Left cardiac atrium (tissue), 4 donors: ENCODE measurements at regions not wholly inside any gene's neighbourhood (a gene's known extent, or its start where the extent isn't known, plus 50 kb on each side); places are given as distances from the start of the nearest gene placed in this dataset.
"Not testable (repeated sequence)": the region's sequence is repeated elsewhere in the genome, so short reads cannot be mapped to it uniquely, and the experiment has no call there.

ENCODE experiments used
- ATAC-seq, 2 donors: fragments of 200-7000 bp; cut with Tn5 transposase; one replicate each; pipeline ENCODE4 v1.9.1; 2020; ENCODE audit warnings: mild to moderate bottlenecking in 2 of 2, moderate library complexity in 2 of 2
- DNase-seq: peaks from one replicate; pipeline ENCODE4 v3.0.0-alpha.2; 2020
- intact Hi-C, 2 donors: fragments of 100-400 bp; cut with DNase I; formaldehyde crosslinking; loops; one replicate each; pipeline versions ENCODE4 v1.14.1 to v1.15.1; 2022 to 2023
- donor health status: DM: no; HTN: yes; CAD: no.
- donor health status: DM: no; HTN: yes; CAD: no; lungs with severe emphysema.
- donor health status: DM: yes; HTN: yes; CAD: no.
- donor health status: Dilated cardiomyopathy.

DNA sequence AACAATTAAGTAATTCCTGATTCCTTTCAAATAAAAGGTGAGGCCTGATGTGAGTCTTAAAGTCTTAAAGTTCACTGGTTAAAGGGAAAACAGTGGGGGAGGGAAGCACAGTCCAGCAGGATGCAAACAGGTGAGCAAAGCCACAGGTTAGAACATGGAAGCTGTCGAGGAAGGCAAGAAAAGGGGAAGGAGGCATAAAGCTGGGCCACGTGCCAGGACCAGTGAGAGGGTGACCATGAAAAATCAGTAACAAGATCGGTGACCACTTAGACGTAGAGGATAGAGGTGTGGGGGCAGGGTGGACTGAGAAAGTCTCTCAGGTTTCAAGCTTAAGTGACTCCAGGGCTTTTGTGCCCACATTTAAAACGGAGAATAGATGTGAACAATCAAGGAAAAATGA is 231.3 kb downstream of the SETD4 start:
- DNase-seq = no peak
- no peak for ATAC-seq
- intact Hi-C loops = no loop called here

DNA sequence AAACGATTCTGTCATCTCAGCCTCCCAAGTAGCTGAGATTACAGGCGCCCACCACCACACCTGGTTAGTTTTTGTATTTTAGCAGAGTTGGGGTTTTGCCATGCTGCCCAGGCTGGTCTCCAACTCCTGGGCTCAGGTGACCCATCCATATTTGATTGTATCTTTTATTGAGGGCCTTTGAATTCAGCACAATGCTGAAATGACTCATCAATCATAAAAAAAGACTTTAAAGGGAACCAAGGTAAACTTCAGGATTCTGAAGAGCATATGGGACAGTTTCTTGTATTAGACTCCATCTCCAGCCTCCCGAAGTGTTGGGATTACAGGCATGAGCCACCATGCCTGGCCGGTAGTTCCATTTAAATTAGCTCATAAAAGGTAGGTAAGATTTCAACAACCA is 232.2 kb downstream of the SETD4 start:
- no peak for DNase-seq
- intact Hi-C loops = no loop called here
- ATAC-seq = no peak

GRCh38 chr21:35827004-35827403 is 233.3 kb downstream of the SETD4 start:
- intact Hi-C loops = no loop called here
- ATAC-seq (no peak), DNase-seq (no peak)

DNA sequence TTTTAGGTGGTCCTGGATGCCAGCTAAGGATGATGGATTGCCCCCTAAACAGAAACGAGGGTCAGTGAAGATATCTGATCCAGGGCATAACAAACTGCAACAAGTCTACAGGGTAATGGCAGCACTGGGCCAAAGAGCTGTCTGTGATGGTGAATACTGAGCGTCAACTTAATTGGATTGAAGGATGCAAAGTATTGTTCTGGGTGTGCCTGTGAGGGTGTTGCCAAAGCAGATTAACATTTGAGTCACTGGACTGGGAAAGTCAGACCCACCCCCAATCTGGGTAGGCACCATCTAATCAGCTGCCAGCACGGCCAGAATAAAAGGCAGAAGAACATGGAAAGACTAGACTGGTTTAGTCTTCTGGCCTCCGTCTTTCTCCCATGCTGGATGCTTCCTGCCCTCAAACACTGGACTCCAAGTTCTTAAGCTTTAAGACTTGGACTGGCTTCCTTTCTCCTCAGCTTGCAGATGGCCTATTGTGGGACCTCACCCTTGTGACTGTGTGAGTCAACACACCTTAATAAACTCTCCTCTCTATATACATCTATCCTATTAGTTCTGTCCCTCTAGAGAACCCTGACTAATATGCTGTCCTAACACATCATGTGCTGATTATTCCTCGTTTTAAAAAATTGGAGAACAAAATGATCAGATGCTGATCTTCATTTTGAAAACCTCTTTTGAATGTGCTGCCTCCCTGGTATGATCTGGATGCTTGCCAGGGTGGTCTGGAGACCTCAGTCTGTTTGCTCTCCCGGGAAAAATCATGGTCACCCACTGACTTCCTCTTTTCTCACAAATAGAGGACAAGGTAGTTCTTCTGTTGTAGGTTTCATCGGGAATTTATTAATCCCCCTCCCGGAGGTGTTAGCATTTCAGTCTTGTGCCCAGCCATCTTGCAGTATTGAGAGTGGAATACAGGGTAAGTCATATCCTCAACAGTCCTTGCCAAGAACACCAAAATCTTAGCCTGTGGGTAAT is 234.7 kb downstream of the SETD4 start:
- no peak for DNase-seq
- no peak for ATAC-seq
- intact Hi-C loops = no loop called here

GRCh38 chr21:35824136-35824535 is 236.2 kb downstream of the SETD4 start:
- no peak for ATAC-seq
- intact Hi-C loops = no loop called here
- no peak for DNase-seq

- intact Hi-C loops = no loop called here
- ATAC-seq = no peak
- DNase-seq = no peak
These were observed 241.2 kb downstream of the SETD4 start for GRCh38 chr21:35819134-35819533.

DNA sequence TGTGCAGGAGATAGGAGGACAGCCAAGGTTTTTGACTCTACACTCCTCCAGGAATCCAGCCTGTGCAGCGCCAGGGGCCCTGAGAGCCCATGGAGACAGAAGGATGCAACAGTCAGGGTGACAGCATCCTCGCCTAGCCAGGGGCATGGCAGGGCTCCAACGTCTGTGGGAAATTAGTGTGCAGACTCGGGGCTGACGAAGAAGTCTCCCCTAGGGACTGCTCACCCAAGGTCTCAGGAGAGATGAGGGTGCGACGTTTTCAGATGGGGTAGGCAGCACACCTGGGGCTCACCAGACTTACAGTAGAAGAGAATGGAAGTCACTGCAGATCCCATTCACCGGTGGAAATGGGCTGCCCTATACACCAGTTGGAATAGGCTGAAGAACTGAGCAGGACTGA is 241.7 kb downstream of the SETD4 start:
- DNase-seq (no peak), ATAC-seq (no peak)
- intact Hi-C loops = no loop called here

GRCh38 chr21:35814858-35815619 is 245.3 kb downstream of the SETD4 start:
- ATAC-seq (peak in 1 of 2 donors; percentile 55), DNase-seq (no peak)
- intact Hi-C loops = no loop called here

DNA sequence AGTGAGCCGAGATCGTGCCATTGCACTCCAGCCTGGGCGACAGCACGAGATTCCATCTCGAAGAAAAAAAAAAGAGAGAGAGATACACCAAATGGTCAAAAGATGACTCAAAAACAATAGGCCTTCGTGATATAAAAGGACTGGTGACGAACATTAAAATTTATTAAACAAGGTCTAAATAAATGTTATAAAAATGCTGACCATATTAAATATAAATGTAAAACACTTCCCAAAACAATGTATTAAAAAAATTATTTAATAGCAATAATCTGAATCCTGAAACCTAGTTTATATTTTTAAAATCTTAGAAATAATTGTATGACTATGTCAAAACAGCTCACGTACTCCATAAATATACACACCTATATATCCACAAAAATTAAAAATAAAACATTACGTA is 247.6 kb downstream of the SETD4 start:
- intact Hi-C loops = no loop called here
- ATAC-seq (no peak), DNase-seq (no peak)

- intact Hi-C loops = no loop called here
- ATAC-seq = no peak
- no peak for DNase-seq
These were observed 249.0 kb downstream of the SETD4 start for GRCh38 chr21:35811191-35811806.

GRCh38 chr21:35810431-35810970 is 249.8 kb downstream of the SETD4 start:
- DNase-seq (no peak), ATAC-seq (no peak)
- intact Hi-C loops = no loop called here

DNA sequence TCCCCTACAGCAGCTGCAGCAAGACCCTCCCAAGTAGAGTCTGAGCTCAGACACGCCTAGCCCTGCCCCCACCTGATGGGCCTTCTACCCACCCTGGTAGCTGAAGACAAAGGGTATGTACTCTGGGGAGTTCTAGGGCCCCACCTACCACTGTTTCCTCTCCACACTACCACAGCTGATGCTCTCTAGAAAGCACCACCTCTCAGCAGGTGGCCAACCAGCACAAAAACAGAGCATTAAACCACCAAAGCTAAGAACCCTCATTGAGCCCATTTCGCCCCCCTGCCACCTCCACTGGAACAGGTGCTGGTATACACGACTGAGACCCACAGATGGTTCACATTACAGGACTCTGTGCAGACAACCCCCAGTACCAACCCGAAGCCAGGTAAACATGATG is 258.9 kb downstream of the SETD4 start:
- intact Hi-C loops = no loop called here
- ATAC-seq (no peak), DNase-seq (no peak)

- intact Hi-C loops, DNase-seq: not testable (repeated sequence)
- peak in 1 of 2 donors; percentile 27 for ATAC-seq
These were observed 259.4 kb downstream of the SETD4 start for GRCh38 chr21:35800796-35801385.

GRCh38 chr21:35796844-35797243 is 263.5 kb downstream of the SETD4 start:
- intact Hi-C loops = no loop called here
- ATAC-seq (no peak), DNase-seq (no peak)

DNA sequence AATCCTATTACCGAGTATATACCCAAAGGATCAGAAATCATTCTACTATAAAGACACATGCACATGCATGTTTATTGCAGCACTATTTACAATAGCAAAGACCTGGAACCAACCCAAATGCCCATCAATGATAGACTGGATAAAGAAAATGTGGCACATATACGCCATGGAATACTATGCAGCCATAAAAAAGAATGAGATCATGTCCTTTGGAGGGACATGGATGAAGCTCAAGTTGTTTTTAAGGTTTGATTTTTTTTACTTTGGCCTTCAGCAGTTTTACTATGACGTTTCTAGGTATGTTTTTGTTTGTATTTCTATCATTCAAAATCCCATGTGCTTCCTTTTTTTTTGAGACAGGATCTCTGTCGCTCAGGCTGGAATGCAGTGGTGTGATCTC is 265.8 kb downstream of the SETD4 start:
- ATAC-seq, intact Hi-C loops: not testable (repeated sequence)

DNA sequence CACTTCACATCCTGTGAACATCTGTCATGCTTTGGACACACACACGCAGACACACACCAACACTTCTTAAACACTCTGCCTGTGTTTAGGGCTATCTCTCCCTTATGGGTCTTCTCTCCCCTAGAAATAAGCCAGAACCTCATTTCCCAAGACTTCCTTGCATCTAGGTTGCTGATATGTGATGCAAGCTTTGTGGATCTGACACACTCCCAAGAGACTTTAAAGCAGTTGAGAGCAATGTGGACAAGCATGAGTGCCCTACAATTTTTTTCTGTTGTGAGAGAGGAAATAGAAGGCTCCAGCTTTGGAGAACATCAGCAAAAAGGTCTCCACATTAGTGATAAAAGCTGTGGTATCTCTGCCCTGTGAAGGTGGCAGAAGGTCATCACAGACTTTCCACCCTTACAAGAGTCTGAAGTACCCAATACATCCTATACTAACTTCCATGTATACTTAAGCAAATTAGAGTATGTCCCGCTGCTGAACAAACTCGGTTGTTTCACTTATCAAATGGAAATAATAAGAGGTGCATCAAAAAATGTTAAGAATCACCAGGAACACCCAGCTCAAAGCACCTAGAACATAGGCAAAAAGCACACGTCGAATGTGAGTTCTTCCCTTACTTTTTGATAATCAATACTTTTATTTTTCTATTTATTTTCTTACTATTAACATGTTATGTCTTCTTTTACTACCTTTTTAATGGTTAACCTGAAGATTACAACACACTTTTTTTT is 267.6 kb downstream of the SETD4 start:
- ATAC-seq = peak in 1 of 2 donors; percentile 34
- no peak for DNase-seq
- intact Hi-C loops = no loop called here

More for the DNA sequence above, 265.8 kb downstream of the SETD4 start:
- not testable (repeated sequence) for DNase-seq

- DNase-seq = no peak
- intact Hi-C loops = no loop called here
- ATAC-seq = no peak
These were observed 268.6 kb downstream of the SETD4 start for GRCh38 chr21:35791541-35792325.

DNA sequence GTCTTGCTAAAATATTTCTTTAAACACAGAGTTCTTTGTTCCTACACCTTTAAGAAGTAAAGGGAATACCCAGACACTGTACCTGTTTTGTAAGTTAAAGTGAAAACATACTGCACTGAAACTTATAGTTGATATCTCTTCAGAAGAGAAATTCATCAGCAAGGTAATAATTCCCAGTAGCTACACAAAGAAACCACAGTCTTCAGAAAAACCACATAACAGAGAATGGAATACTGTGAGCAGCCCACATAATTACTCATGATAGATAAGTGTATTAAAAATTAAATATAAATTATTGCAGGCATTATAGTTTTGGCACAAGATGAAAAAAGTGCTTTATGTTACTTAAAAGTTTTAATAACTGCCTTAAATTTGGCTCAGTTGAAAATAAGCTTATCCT is 276.6 kb downstream of the SETD4 start:
- DNase-seq = no peak
- no peak for ATAC-seq
- intact Hi-C loops = no loop called here
